Esophagus squamous epithelium (tissue), 4 donors: ENCODE measurements at regions not wholly inside any gene's neighbourhood (a gene's known extent, or its start where the extent isn't known, plus 50 kb on each side); places are given as distances from the start of the nearest gene placed in this dataset.

Experiments used
- CTCF ChIP-seq, 6 experiments: fragments of 450-650 bp in 4 of 6; fragments of 200-600 bp in 2 of 6; sonication (generic) in 2 of 6; IDR thresholded peaks; one replicate each; pipeline ENCODE4 v1.5.1; 2016 to 2019; ENCODE audit warnings: antibody characterized with exemption in 6 of 6, mild to moderate bottlenecking in 4 of 6, moderate library complexity in 4 of 6
- POLR2A ChIP-seq, 4 donors: fragments of 450-650 bp; IDR thresholded peaks; one replicate each; pipeline ENCODE4 v1.6.1; 2017; ENCODE audit warnings: antibody characterized with exemption in 4 of 4, mild to moderate bottlenecking in 4 of 4, moderate library complexity in 3 of 4

GRCh38 chr1:163885510-163885909 lies 563.8 kb downstream of the NUF2 start:
- TF ChIP-seq CTCF (IDR thresholded peaks at IDR 0.05) (no peak), POLR2A (IDR thresholded peaks at IDR 0.05) (no peak)
